ENCODE measurements at regions not wholly inside any gene's neighbourhood (a gene's known extent, or its start where the extent isn't known, plus 50 kb on each side); places are given as distances from the start of the nearest gene placed in this dataset.

- no peak for DNase-seq
Measured at GRCh38 chr17:45730192-45730591, 53.9 kb upstream of the CRHR1 start.

- no peak for DNase-seq
Measured at GRCh38 chr17:45731459-45731858, 52.7 kb upstream of the CRHR1 start.

DNA sequence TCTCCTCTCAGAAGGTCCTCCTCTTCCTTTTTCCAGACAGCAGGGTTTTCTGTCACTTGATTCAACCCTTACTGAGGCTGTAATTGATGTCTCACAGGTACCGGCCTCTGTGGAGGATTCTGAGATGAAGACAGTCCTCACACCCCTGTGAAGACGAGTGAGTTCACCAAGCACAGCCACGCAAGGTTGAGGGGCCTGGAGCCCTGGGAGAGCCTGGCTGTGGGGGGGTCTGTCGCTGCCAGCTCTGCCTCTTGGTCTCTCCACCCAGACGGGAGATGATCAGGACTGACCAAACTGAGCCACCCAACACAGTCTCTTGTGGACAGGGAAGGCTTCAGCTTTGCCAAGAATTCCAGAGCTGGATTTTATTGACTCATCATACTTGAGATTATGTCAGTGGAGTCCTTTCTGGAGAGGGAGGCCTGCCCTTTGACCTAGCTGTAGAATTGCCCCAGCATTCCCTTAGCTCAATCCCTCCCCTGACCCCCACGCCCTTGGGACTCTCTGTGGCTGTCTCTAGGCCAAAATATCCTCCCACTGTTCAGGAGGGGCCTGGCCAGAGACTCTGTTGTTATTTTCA lies 51.1 kb upstream of the CRHR1 start:
- no peak for DNase-seq

DNA sequence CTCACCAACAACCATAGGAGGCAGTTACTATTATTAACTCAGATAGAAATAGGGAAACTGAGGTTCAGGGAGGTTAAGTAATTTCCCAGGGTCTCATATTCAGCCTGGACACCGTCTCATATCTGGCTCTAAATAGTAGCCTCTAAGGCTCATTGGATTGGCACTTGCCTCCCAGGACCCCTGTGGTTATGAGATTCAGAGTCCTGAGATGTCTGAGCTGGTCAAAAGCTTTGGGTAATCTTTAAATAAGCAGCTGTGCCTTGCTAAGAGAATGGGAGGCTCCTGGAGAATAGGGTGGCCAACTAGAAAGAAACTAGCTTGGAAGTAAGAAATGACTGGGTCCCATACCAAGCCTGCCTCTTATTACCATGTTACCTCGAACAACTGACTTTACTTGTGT lies 50.3 kb upstream of the CRHR1 start:
- DNase-seq, result no peak
